K562 (cell line): ENCODE measurements at regions not wholly inside any gene's neighbourhood (a gene's known extent, or its start where the extent isn't known, plus 50 kb on each side); places are given as distances from the start of the nearest gene placed in this dataset.
A peak's percentile ranks its signal among the peaks of the same experiment; 100 is the strongest.

ENCODE experiments used
- CXXC5 ChIP-seq: fragments of 250-450 bp; sonication (Bioruptor Pico); IDR thresholded peaks from 2 replicates; pipeline ENCODE4 v1.8.0; 2022; ENCODE audit warnings: inconsistent platforms, mild to moderate bottlenecking, moderate library complexity
- JUN ChIP-seq, 2 experiments: sonication (generic) in 1 of 2; formaldehyde crosslinking in 1 of 2; IDR thresholded peaks; 2 replicates each; pipeline versions ENCODE4 v1.6.1 to v1.8.0; 2012 to 2022; ENCODE audit warnings: borderline replicate concordance in 2 of 2, mild to moderate bottlenecking in 2 of 2, improper control_type of control experiment in 1 of 2, low read depth in 1 of 2, low read length in 1 of 2, missing genetic modification reagents in 1 of 2
- KLF13 ChIP-seq: fragments of 450-650 bp; IDR thresholded peaks from 2 replicates; pipeline ENCODE4 v1.6.1; 2016; ENCODE audit warnings: missing genetic modification characterization, low read depth, mild to moderate bottlenecking, missing compliant biosample characterization, moderate library complexity, borderline replicate concordance
- LARP7 ChIP-seq: fragments of 450-650 bp; IDR thresholded peaks from 2 replicates; pipeline ENCODE4 v1.6.1; 2016
- MAX ChIP-seq: sonication (generic); formaldehyde crosslinking; IDR thresholded peaks from 2 replicates; pipeline ENCODE4 v1.9.0; 2022; ENCODE audit warnings: mild to moderate bottlenecking, missing genetic modification reagents
- MEIS2 ChIP-seq: fragments of 450-650 bp; IDR thresholded peaks from 2 replicates; pipeline ENCODE4 v1.6.1; 2014; ENCODE audit warnings: mild to moderate bottlenecking; ENCODE audit not compliant: partially characterized antibody
- POLR2A ChIP-seq: fragments of 450-650 bp; conservative IDR thresholded peaks from 2 replicates; pipeline ENCODE4 v1.6.1; 2016
- POLR2AphosphoS5 ChIP-seq: IDR thresholded peaks from 2 replicates; pipeline ENCODE4 v1.6.1; 2011; ENCODE audit warnings: mild to moderate bottlenecking, low read depth, low read length, moderate library complexity; ENCODE audit not compliant: control insufficient read depth, insufficient read depth
- RB1 ChIP-seq: fragments of 450-650 bp; IDR thresholded peaks from 2 replicates; pipeline ENCODE4 v1.6.1; 2017; ENCODE audit warnings: low read depth, mild to moderate bottlenecking
- RBM25 ChIP-seq: fragments of 200-400 bp; formaldehyde crosslinking; IDR thresholded peaks from 2 replicates; pipeline ENCODE4 v1.6.1; 2018; ENCODE audit warnings: low read length, low read depth, moderate library complexity; ENCODE audit not compliant: severe bottlenecking
- RNF2 ChIP-seq: sonication (generic); IDR thresholded peaks from 2 replicates; pipeline ENCODE4 v1.6.1; 2016
- SMAD3 ChIP-seq: fragments of 450-650 bp; formaldehyde crosslinking; conservative IDR thresholded peaks from 2 replicates; pipeline ENCODE4 v1.4.0; 2020; ENCODE audit warnings: mild to moderate bottlenecking
- SRSF9 ChIP-seq: fragments of 200-400 bp; formaldehyde crosslinking; IDR thresholded peaks from 2 replicates; pipeline ENCODE4 v1.6.1; 2017; ENCODE audit warnings: low read depth, low read length, borderline replicate concordance
- TEAD2 ChIP-seq: fragments of 450-650 bp; IDR thresholded peaks from 2 replicates; pipeline ENCODE4 v1.6.1; 2016; ENCODE audit warnings: missing genetic modification characterization, control low read depth, missing compliant biosample characterization
- ZFP1 ChIP-seq: fragments of 450-650 bp; formaldehyde crosslinking; IDR thresholded peaks from 2 replicates; pipeline ENCODE4 v1.4.0; 2020; ENCODE audit warnings: mild to moderate bottlenecking, mixed read lengths
- ZNF311 ChIP-seq: fragments of 250-450 bp; sonication (Bioruptor Pico); IDR thresholded peaks from 2 replicates; pipeline ENCODE4 v1.4.0; 2020; ENCODE audit warnings: mild to moderate bottlenecking, moderate library complexity
- TF ChIP-seq, protein P1 (sequence below): fragments of 450-650 bp; conservative IDR thresholded peaks from 2 replicates; pipeline ENCODE4 v1.6.1; 2016; ENCODE audit warnings: missing genetic modification characterization, low read depth, mild to moderate bottlenecking, missing compliant biosample characterization, moderate library complexity
- TF ChIP-seq, protein P2 (sequence below): fragments of 250-450 bp; sonication (Bioruptor Pico); IDR thresholded peaks from 2 replicates; pipeline ENCODE4 v1.8.0; 2021; ENCODE audit warnings: moderate library complexity, mild to moderate bottlenecking, inconsistent platforms
- TF ChIP-seq, protein P3 (sequence below), 2 experiments: fragments of 200-800 bp in 1 of 2; sonication (Bioruptor generic) in 1 of 2; sonication (generic) in 1 of 2; formaldehyde crosslinking in 1 of 2; IDR thresholded peaks in 1 of 2; conservative IDR thresholded peaks in 1 of 2; 2 replicates each; pipeline versions ENCODE4 v1.5.0 to v1.6.1; 2016 to 2020; ENCODE audit warnings: missing compliant biosample characterization in 1 of 2, missing genetic modification characterization in 1 of 2, missing genetic modification reagents in 1 of 2
- TF ChIP-seq, protein P4 (sequence below): sonication (generic); formaldehyde crosslinking; IDR thresholded peaks from 2 replicates; pipeline ENCODE4 v1.8.0; 2022; ENCODE audit warnings: mild to moderate bottlenecking, missing genetic modification reagents
- TF ChIP-seq, protein P5 (sequence below): fragments of 250-450 bp; sonication (Bioruptor Pico); IDR thresholded peaks from 2 replicates; pipeline ENCODE4 v1.8.0; 2022; ENCODE audit warnings: moderate library complexity, mild to moderate bottlenecking, inconsistent platforms

GRCh38 chr9:129413537-129414376 is 207.1 kb downstream of the C9orf50 start (continued):
- TF ChIP-seq, protein P1, sequence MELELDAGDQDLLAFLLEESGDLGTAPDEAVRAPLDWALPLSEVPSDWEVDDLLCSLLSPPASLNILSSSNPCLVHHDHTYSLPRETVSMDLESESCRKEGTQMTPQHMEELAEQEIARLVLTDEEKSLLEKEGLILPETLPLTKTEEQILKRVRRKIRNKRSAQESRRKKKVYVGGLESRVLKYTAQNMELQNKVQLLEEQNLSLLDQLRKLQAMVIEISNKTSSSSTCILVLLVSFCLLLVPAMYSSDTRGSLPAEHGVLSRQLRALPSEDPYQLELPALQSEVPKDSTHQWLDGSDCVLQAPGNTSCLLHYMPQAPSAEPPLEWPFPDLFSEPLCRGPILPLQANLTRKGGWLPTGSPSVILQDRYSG (tag): no peak
- no peak for TF ChIP-seq TEAD2
- TF ChIP-seq ZFP1 (CRISPR knock-in tag): no peak
- peak; percentile 74; the same call in 1 of the 2 replicates for TF ChIP-seq JUN (IDR thresholded peaks at IDR 0.05; ENCODE audit: borderline replicate concordance, low read depth, low read length)
- no peak for TF ChIP-seq JUN (CRISPR knock-in tag; IDR thresholded peaks at IDR 0.05; ENCODE audit: borderline replicate concordance)
- peak; percentile 25; the same call in 1 of the 2 replicates for TF ChIP-seq POLR2AphosphoS5
- peak; percentile 92; the same call in 1 of the 2 replicates for TF ChIP-seq RNF2
- TF ChIP-seq KLF13: no peak
- TF ChIP-seq RBM25: peak; percentile 59
- peak; percentile 95 for TF ChIP-seq MEIS2
- no peak for TF ChIP-seq SRSF9
- TF ChIP-seq CXXC5: peak; percentile 86
- TF ChIP-seq ZNF311: no peak
- TF ChIP-seq, protein P2, sequence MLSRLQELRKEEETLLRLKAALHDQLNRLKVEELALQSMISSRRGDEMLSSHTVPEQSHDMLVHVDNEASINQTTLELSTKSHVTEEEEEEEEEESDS (CRISPR knock-in tag): no peak
- no peak for TF ChIP-seq LARP7
- peak; percentile 58; the same call in 1 of the 2 replicates for TF ChIP-seq RB1
- TF ChIP-seq MAX (CRISPR knock-in tag): peak; percentile 63; the same call in 1 of the 2 replicates
- TF ChIP-seq, protein P3, sequence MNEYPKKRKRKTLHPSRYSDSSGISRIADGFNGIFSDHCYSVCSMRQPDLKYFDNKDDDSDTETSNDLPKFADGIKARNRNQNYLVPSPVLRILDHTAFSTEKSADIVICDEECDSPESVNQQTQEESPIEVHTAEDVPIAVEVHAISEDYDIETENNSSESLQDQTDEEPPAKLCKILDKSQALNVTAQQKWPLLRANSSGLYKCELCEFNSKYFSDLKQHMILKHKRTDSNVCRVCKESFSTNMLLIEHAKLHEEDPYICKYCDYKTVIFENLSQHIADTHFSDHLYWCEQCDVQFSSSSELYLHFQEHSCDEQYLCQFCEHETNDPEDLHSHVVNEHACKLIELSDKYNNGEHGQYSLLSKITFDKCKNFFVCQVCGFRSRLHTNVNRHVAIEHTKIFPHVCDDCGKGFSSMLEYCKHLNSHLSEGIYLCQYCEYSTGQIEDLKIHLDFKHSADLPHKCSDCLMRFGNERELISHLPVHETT (CRISPR knock-in tag; conservative IDR thresholded peaks at IDR 0.05 in 1 of 2, IDR thresholded peaks at IDR 0.05 in 1 of 2): peak in 1 of 2 experiments; percentile 76; a peak in 2 of 4 replicates
- peak; percentile 72 for TF ChIP-seq POLR2A
- TF ChIP-seq, protein P4, sequence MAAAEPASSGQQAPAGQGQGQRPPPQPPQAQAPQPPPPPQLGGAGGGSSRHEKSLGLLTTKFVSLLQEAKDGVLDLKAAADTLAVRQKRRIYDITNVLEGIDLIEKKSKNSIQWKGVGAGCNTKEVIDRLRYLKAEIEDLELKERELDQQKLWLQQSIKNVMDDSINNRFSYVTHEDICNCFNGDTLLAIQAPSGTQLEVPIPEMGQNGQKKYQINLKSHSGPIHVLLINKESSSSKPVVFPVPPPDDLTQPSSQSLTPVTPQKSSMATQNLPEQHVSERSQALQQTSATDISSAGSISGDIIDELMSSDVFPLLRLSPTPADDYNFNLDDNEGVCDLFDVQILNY (CRISPR knock-in tag): no peak
- TF ChIP-seq, protein P5, sequence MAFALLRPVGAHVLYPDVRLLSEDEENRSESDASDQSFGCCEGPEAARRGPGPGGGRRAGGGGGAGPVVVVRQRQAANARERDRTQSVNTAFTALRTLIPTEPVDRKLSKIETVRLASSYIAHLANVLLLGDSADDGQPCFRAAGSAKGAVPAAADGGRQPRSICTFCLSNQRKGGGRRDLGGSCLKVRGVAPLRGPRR (CRISPR knock-in tag): 0 out of 2 replicates have a peak, but pooled peaks have one; percentile 40
- TF ChIP-seq SMAD3 (CRISPR knock-in tag): 0 out of 2 replicates have a peak, but pooled peaks have one; percentile 21
